HG02588 (cell line): ENCODE measurements at regions not wholly inside any gene's neighbourhood (a gene's known extent, or its start where the extent isn't known, plus 50 kb on each side); places are given as distances from the start of the nearest gene placed in this dataset.
"Not testable (repeated sequence)": the region's sequence is repeated elsewhere in the genome, so short reads cannot be mapped to it uniquely, and the experiment has no call there.

ENCODE experiments used
- ATAC-seq: cut with Tn5 transposase; IDR thresholded peaks from one replicate; pipeline ENCODE4 v1.9.1; 2021; ENCODE audit warnings: mild to moderate bottlenecking, moderate library complexity; ENCODE audit not compliant: unreplicated experiment

DNA sequence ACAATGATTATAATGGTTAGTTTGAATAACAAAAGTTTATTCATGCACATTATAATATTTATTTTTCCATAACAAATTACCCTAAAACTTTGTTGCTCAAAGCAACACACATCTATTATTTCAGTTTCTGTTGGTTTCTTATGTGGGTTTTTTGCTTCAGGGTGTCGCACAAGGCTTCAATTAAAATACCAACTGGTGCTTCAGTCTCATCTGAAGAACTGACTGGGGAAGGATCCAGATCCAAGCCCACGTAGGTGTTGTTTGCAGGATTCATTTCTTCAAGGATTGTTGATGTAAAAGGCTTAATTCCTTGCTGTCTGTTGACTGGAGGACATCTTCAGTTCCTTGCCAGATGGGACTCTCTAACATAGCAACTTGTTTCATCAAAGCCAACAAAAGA is 747.2 kb upstream of the PCDH20 start:
- no peak for ATAC-seq

GRCh38 chr13:62158520-62158919 is 742.9 kb upstream of the PCDH20 start:
- no peak for ATAC-seq

GRCh38 chr13:62151724-62152123 is 736.1 kb upstream of the PCDH20 start:
- ATAC-seq, result not testable (repeated sequence)

GRCh38 chr13:62142048-62142447 is 726.4 kb upstream of the PCDH20 start:
- no peak for ATAC-seq

DNA sequence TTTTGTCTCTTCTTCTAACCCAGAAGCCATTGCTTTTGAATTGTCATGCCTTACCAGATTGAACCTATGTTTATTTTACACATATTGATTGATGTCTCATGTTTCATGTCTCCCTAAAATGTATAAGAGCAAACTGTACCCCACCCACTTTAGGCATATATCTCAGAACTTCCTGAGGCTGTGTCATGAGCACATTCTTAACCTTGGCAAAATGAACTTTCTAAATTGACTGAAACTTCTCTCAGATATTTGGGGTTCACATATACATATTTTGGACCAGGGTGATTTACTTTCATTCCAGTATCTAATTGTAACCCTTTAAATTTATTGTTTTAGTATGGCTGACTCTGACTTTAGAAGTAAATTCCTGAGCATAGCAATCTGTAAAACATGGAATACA is 723.9 kb upstream of the PCDH20 start:
- no peak for ATAC-seq

- no peak for ATAC-seq
These were observed 722.2 kb upstream of the PCDH20 start for GRCh38 chr13:62137629-62138405.

- no peak for ATAC-seq
These were observed 716.0 kb upstream of the PCDH20 start for GRCh38 chr13:62131604-62132003.

GRCh38 chr13:62130062-62130970 is 714.7 kb upstream of the PCDH20 start:
- no peak for ATAC-seq

GRCh38 chr13:62129000-62129551 is 713.4 kb upstream of the PCDH20 start:
- no peak for ATAC-seq

DNA sequence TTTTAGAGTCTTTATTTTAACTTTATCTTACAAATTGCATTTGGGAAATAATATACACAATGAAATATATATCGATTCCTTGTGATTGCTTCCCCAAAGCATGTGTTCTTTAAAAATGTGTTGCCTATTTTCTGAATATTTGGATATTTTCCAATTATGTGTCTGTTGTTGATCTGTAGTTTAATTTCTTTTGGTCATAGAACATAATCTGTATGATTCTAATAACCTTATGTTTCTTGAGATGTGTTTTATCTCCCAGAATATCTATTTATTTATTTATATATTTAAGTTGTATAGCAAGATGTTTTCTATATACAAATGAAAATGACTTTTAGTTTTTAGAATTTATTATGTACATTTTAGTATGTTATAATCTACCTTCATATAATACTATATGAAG is 710.8 kb upstream of the PCDH20 start:
- no peak for ATAC-seq

- no peak for ATAC-seq
These were observed 709.8 kb upstream of the PCDH20 start for GRCh38 chr13:62125451-62125850.

GRCh38 chr13:62123409-62123808 is 707.8 kb upstream of the PCDH20 start:
- no peak for ATAC-seq

GRCh38 chr13:62122434-62122833 is 706.8 kb upstream of the PCDH20 start:
- ATAC-seq, result no peak

GRCh38 chr13:62119739-62120700 is 704.4 kb upstream of the PCDH20 start:
- ATAC-seq, result no peak

- no peak for ATAC-seq
These were observed 700.2 kb upstream of the PCDH20 start for GRCh38 chr13:62115831-62116230.

DNA sequence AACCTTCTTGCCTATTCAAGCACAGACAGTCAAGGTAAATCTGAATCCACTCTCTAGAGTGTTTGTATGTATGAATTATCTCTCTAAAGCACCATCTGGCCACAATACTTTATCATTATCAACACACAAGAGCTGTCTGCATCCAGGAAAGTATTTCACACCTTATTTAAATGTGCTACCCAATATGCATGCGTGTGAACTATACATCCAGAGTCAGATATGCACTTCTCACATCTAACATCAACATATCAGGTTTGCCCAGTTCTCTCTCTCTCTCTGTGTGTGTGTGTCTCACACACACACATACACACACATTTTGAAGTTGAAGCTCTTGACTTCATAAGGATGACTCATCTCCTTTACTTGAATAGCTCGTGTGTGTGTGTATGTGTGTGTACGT is 697.5 kb upstream of the PCDH20 start:
- no peak for ATAC-seq

DNA sequence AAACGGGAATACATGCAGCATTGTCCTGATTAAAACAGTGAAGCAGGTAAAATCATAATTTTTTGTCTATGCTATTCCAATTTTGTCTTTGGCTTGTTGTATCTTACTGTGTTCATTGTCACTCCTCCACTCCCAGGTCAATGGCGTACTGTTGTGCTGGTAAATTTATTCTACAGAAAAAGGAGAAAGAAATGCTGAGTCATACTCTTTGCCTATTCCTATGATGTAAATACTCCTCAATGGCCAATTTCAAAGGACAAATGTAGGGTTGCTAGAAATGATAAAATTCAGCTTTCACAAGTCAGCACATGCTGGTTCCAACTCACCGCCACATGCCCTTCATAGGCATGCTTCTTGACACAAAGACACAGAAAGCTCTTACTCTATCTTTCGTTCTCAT is 694.4 kb upstream of the PCDH20 start:
- no peak for ATAC-seq

- not testable (repeated sequence) for ATAC-seq
These were observed 688.5 kb upstream of the PCDH20 start for GRCh38 chr13:62104136-62104535.

DNA sequence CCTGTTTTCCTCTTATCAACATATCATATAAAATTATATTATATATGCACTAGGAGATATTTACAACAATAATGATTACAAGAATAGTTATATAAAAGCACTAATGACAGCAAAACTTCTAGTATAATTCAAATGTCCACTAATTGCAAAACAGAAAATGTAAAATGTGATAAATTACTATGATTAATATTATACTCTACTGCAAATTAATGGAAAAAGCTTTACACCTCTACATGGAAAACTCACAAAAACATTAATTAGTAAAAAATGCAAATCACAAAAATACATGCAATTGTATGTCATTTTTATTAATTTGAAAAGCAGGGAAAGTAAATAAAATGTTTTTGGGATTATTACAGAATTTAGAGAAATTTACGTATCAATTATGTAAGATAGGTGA is 681.0 kb upstream of the PCDH20 start:
- no peak for ATAC-seq

- ATAC-seq, result no peak
These were observed 679.3 kb upstream of the PCDH20 start for GRCh38 chr13:62094932-62095331.
